ENCODE measurements at regions not wholly inside any gene's neighbourhood (a gene's known extent, or its start where the extent isn't known, plus 50 kb on each side); places are given as distances from the start of the nearest gene placed in this dataset.
"Not testable (repeated sequence)": the region's sequence is repeated elsewhere in the genome, so short reads cannot be mapped to it uniquely, and the experiment has no call there.

- H3K4me1 ChIP-seq, result no peaks in the 10 kb centered on the region
- TF ChIP-seq, protein P1, sequence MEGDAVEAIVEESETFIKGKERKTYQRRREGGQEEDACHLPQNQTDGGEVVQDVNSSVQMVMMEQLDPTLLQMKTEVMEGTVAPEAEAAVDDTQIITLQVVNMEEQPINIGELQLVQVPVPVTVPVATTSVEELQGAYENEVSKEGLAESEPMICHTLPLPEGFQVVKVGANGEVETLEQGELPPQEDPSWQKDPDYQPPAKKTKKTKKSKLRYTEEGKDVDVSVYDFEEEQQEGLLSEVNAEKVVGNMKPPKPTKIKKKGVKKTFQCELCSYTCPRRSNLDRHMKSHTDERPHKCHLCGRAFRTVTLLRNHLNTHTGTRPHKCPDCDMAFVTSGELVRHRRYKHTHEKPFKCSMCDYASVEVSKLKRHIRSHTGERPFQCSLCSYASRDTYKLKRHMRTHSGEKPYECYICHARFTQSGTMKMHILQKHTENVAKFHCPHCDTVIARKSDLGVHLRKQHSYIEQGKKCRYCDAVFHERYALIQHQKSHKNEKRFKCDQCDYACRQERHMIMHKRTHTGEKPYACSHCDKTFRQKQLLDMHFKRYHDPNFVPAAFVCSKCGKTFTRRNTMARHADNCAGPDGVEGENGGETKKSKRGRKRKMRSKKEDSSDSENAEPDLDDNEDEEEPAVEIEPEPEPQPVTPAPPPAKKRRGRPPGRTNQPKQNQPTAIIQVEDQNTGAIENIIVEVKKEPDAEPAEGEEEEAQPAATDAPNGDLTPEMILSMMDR (IDR thresholded peaks at IDR 0.05), result no peak
- H3K4me3 ChIP-seq, result no peak overlapping the region
- H3K27me3 ChIP-seq, result no peaks in the 10 kb centered on the region
- no peaks in the 10 kb centered on the region for H3K9me3 ChIP-seq
- DNase-seq (ENCODE audit: low spot score), result no peak
- no peaks in the 10 kb centered on the region for H3K36me3 ChIP-seq
- no peak overlapping the region for H3K27ac ChIP-seq
These were observed 641.7 kb downstream of the NR2F2 start for GRCh38 chr15:96972201-96972600.

GRCh38 chr15:96974761-96975160 is 644.3 kb downstream of the NR2F2 start:
- no peak overlapping the region for H3K4me3 ChIP-seq

DNA sequence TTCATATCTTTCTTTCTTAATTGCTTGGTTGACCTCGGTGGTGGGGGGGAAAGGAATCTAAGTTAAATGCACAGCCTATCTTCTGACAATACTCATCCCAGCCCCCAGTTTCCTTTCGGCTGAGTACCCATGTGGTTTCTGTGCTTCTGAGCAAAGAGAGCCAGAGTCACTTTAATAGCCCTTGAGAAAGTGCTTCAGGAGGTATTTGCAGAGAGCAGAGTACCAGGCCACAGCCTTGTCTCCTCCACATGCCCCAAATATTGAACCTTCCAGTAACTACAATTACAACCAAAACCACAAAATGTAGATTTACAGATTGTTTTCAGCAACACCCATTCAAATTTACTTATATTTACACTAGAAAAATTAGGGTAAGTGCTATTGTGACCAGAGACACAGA is 647.4 kb downstream of the NR2F2 start:
- TF ChIP-seq, protein P1 (IDR thresholded peaks at IDR 0.05), result no peak

More at GRCh38 chr15:96974761-96975160, 644.3 kb downstream of the NR2F2 start:
- no peak for DNase-seq (ENCODE audit: low spot score)
- Histone ChIP-seq H3K27ac (no peak overlapping the region), H3K4me1 (no peaks in the 10 kb centered on the region), H3K36me3 (no peaks in the 10 kb centered on the region), H3K9me3 (no peaks in the 10 kb centered on the region), H3K27me3 (no peaks in the 10 kb centered on the region)
- TF ChIP-seq, protein P1 (IDR thresholded peaks at IDR 0.05), result no peak

GRCh38 chr15:96978937-96979473 is 648.5 kb downstream of the NR2F2 start:
- H3K27ac ChIP-seq, result no peak overlapping the region
- H3K36me3 ChIP-seq, result no peaks in the 10 kb centered on the region
- no peaks in the 10 kb centered on the region for H3K9me3 ChIP-seq
- no peak overlapping the region for H3K4me3 ChIP-seq
- H3K27me3 ChIP-seq, result no peaks in the 10 kb centered on the region
- no peaks in the 10 kb centered on the region for H3K4me1 ChIP-seq
- TF ChIP-seq, protein P1 (IDR thresholded peaks at IDR 0.05), result no peak
- no peak for DNase-seq (ENCODE audit: low spot score)

More for the DNA sequence above, 647.4 kb downstream of the NR2F2 start:
- H3K4me1 ChIP-seq, result no peaks in the 10 kb centered on the region
- H3K4me3 ChIP-seq, result no peak overlapping the region
- H3K36me3 ChIP-seq, result no peaks in the 10 kb centered on the region
- no peaks in the 10 kb centered on the region for H3K27me3 ChIP-seq
- no peak overlapping the region for H3K27ac ChIP-seq
- no peaks in the 10 kb centered on the region for H3K9me3 ChIP-seq
- no peak for DNase-seq (ENCODE audit: low spot score)

DNA sequence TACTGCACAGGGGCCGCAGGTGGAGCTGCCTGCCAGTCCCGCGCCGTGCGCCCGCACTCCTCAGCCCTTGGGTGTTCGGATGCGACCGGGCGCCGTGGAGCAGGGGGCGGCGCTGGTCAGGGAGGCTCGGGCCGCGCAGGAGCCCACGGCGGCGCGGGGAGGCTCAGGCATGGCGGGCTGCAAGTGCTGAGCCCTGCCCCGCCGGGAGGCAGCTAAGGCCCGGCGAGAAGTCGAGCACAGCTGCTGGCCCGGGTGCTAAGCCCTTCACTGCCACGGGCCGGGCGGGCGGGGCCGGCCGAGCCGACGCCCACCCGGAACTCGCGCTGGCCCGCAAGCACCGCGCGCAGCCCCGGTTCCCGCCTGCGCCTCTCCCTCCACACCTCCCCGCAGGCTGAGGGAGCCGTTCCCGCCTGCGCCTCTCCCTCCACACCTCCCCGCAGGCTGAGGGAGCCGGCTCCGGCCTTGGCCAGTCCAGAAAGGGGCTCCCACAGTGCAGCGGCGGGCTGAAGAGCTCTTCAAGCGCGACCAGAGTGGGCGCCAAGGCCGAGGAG is 653.7 kb downstream of the NR2F2 start:
- peaks cover 0 to 20% of the 10 kb centered on the region in 2 donors for H3K9me3 ChIP-seq
- not testable (repeated sequence) for H3K27me3 ChIP-seq; H3K4me3 ChIP-seq; H3K36me3 ChIP-seq; H3K4me1 ChIP-seq; DNase-seq (ENCODE audit: low spot score); H3K27ac ChIP-seq

DNA sequence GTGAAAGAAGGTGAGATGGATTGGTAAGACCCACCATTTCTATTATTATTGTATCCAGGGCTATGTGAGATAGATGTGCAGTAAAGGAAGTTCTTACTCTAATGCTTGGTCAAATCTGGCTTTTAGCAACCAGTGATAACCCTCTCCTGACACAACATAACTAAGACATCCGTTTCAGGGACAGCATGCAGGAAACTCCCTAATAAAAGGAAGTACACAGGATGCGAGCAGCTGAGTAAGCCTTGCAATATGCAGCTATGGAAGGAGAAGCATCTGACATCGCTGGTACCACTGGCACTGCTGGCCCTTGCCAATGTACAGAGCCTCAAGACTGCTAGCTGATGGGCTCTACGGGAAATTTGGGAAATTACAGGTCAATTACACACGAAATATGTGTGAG is 662.3 kb downstream of the NR2F2 start:
- no peaks in the 10 kb centered on the region for H3K4me1 ChIP-seq
- no peak for DNase-seq (ENCODE audit: low spot score)
- TF ChIP-seq, protein P1 (IDR thresholded peaks at IDR 0.05), result no peak
- no peaks in the 10 kb centered on the region for H3K36me3 ChIP-seq
- H3K4me3 ChIP-seq, result no peak overlapping the region
- peaks cover 0 to 21% of the 10 kb centered on the region in 2 donors for H3K9me3 ChIP-seq
- no peak overlapping the region for H3K27ac ChIP-seq
- H3K27me3 ChIP-seq, result no peaks in the 10 kb centered on the region
